Psoas muscle (tissue), 7 donors: ENCODE measurements at regions not wholly inside any gene's neighbourhood (a gene's known extent, or its start where the extent isn't known, plus 50 kb on each side); places are given as distances from the start of the nearest gene placed in this dataset.

ENCODE experiments used
- ATAC-seq, 4 donors: fragments of 200-7000 bp; cut with Tn5 transposase; one replicate each; pipeline ENCODE4 v1.9.1; 2020; ENCODE audit warnings: moderate library complexity in 3 of 4, mild to moderate bottlenecking in 2 of 4
- DNase-seq, 2 donors: peaks; one replicate each; pipeline ENCODE4 v3.0.0-alpha.2; 2020
- H3K27ac ChIP-seq: fragments of 200-600 bp; one replicate; pipeline ENCODE4 v1.8.0; 2022
- H3K27me3 ChIP-seq, 3 donors: fragments of 200-600 bp in 1 of 3; one replicate each; pipeline versions ENCODE4 v1.6.1 to v1.8.0; 2013 to 2022; ENCODE audit warnings: low read length in 2 of 3, mild to moderate bottlenecking in 2 of 3, moderate library complexity in 1 of 3; ENCODE audit not compliant: insufficient read depth in 3 of 3
- H3K36me3 ChIP-seq, 2 donors: fragments of 200-600 bp in 1 of 2; one replicate each; pipeline versions ENCODE4 v1.6.1 to v1.8.0; 2013 to 2022; ENCODE audit warnings: low read depth in 1 of 2, mild to moderate bottlenecking in 1 of 2, moderate library complexity in 1 of 2; ENCODE audit not compliant: insufficient read depth in 1 of 2
- H3K4me1 ChIP-seq: fragments of 200-600 bp; one replicate; pipeline ENCODE4 v1.8.0; 2022
- H3K4me3 ChIP-seq: fragments of 200-600 bp; one replicate; pipeline ENCODE4 v1.8.0; 2022; ENCODE audit warnings: mild to moderate bottlenecking
- H3K9me3 ChIP-seq: fragments of 200-600 bp; one replicate; pipeline ENCODE4 v1.8.0; 2022
- CTCF ChIP-seq: fragments of 200-600 bp; IDR thresholded peaks from one replicate; pipeline ENCODE4 v1.8.0; 2022; ENCODE audit warnings: antibody characterized with exemption
- WGBS, 3 donors: extraction: QIAGEN DNeasy Blood & Tissue Kit; methylation state at CpG; one replicate each; pipeline versions ENCODE4 v1.1.6 to v1.1.7; 2013; 5-methylcytosine and 5-hydroxymethylcytosine counted together
- intact Hi-C, 2 donors: fragments of 100-400 bp; cut with DNase I; formaldehyde crosslinking; loops; one replicate each; pipeline versions ENCODE4 v1.11.0 to v1.14.2; 2022
- donor health status: healthy with polysubstance abuse.
- donor health status: DM: no; HTN: no; CAD: no; lungs with moderate emphysema.
- donor health status: Bipolar disorder and iron deficiency.
- donor health status: healthy.
- donor health status: DM: yes; HTN: yes; CAD: no.
- donor health status: DM: no; HTN: no; CAD: no.
- donor health status: DM: yes; HTN: yes; CAD: no.

DNA sequence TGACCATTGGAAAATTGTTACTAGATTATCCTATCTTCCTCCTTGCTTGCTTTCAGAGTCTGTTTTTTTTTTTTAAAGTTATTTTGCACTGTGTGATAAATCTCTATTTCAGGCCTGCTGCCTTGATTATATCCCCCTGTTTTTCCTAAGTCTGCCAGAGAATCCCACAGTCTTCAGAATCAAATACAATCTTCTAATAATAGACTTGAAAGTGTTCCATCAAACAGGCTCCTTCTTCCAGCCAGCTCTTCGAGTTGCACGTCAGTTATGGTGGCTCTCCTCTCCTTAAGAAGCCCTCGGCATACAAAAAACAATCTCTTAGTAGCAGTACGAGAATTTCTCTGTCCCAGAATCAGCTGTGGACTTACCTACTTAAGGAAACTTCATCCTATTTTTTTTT lies 92.9 kb upstream of the NOX3 start:
- H3K27me3 ChIP-seq, result no peaks in the 10 kb centered on the region
- no peak overlapping the region for H3K4me3 ChIP-seq
- DNase-seq, result no peak
- H3K4me1 ChIP-seq, result no peaks in the 10 kb centered on the region
- intact Hi-C loops, result no loop called here
- H3K9me3 ChIP-seq, result no peaks in the 10 kb centered on the region
- no peaks in the 10 kb centered on the region for H3K36me3 ChIP-seq
- TF ChIP-seq CTCF, result no peak
- 43 to 66% (median 44%) methylated on average over 4 of the region's 4 CpGs for WGBS, 3 donors
- H3K27ac ChIP-seq, result no peak overlapping the region
- ATAC-seq, result no peak

- H3K36me3 ChIP-seq, result no peaks in the 10 kb centered on the region
- H3K27me3 ChIP-seq, result no peaks in the 10 kb centered on the region
- H3K27ac ChIP-seq, result no peak overlapping the region
- H3K9me3 ChIP-seq, result no peaks in the 10 kb centered on the region
- no peak for TF ChIP-seq CTCF
- intact Hi-C loops, result no loop called here
- H3K4me1 ChIP-seq, result no peaks in the 10 kb centered on the region
- ATAC-seq (no peak), DNase-seq (no peak)
- H3K4me3 ChIP-seq, result no peak overlapping the region
- WGBS, 3 donors, result 81 to 97% (median 90%) methylated on average over 2 of the region's 2 CpGs
Observed at GRCh38 chr6:155544677-155545076, 89.0 kb upstream of the NOX3 start.

GRCh38 chr6:155543166-155543847 lies 87.7 kb upstream of the NOX3 start:
- 41 to 46% (median 45%) methylated on average over 6 of the region's 6 CpGs for WGBS, 3 donors
- TF ChIP-seq CTCF, result no peak
- no peak for ATAC-seq
- no peak overlapping the region for H3K4me3 ChIP-seq
- H3K4me1 ChIP-seq, result no peaks in the 10 kb centered on the region
- H3K27me3 ChIP-seq, result no peaks in the 10 kb centered on the region
- intact Hi-C loops, result no loop called here
- no peaks in the 10 kb centered on the region for H3K36me3 ChIP-seq
- H3K27ac ChIP-seq, result no peak overlapping the region
- H3K9me3 ChIP-seq, result no peaks in the 10 kb centered on the region
- DNase-seq, result no peak

GRCh38 chr6:155542036-155542435 lies 86.4 kb upstream of the NOX3 start:
- no peak for DNase-seq
- 56 to 68% (median 62%) methylated on average over 4 of the region's 4 CpGs for WGBS, 3 donors
- Histone ChIP-seq H3K4me3 (no peak overlapping the region), H3K9me3 (no peaks in the 10 kb centered on the region), H3K27ac (no peak overlapping the region), H3K27me3 (no peaks in the 10 kb centered on the region), H3K36me3 (no peaks in the 10 kb centered on the region), H3K4me1 (no peaks in the 10 kb centered on the region)
- TF ChIP-seq CTCF, result no peak
- no peak for ATAC-seq
- intact Hi-C loops, result no loop called here
